ENCODE measurements at regions not wholly inside any gene's neighbourhood (a gene's known extent, or its start where the extent isn't known, plus 50 kb on each side); places are given as distances from the start of the nearest gene placed in this dataset.

GRCh38 chr2:225097035-225097434 lies 54.8 kb upstream of the DOCK10 start:
- no peaks in the 10 kb centered on the region for H3K9me1 ChIP-seq (replicated peaks; ENCODE audit: control insufficient read depth, extremely low read depth, insufficient read depth, low read length)
- TF ChIP-seq POLR2A (IDR thresholded peaks at IDR 0.05; ENCODE audit: low read depth, low read length) (no peak), POLR2AphosphoS5 (IDR thresholded peaks at IDR 0.05; ENCODE audit: insufficient read depth, low read depth, low read length) (no peak), MYC (IDR thresholded peaks at IDR 0.05; ENCODE audit: low read depth, low read length) (no peak), EZH2 (IDR thresholded peaks at IDR 0.05; ENCODE audit: borderline replicate concordance, low read depth, low read length, severe bottlenecking) (no peak), GATA2 (IDR thresholded peaks at IDR 0.05; ENCODE audit: insufficient read depth, insufficient read length, low read depth, low read length) (no peak), CTCF (IDR thresholded peaks at IDR 0.05; ENCODE audit: extremely low read depth in 1 of 2, insufficient read depth in 1 of 2, low read depth in 1 of 2, low read length in 2 of 2) (no peak), FOS (IDR thresholded peaks at IDR 0.05; ENCODE audit: borderline replicate concordance, insufficient read depth, low read length) (no peak), MAX (IDR thresholded peaks at IDR 0.05; ENCODE audit: insufficient read depth, insufficient read length) (no peak), JUN (IDR thresholded peaks at IDR 0.05; ENCODE audit: borderline replicate concordance, insufficient read depth, insufficient read length, low read depth) (no peak)
- H3K36me3 ChIP-seq (ENCODE audit: control insufficient read depth in 2 of 2, extremely low read depth in 1 of 2, insufficient read depth in 2 of 2, low read length in 2 of 2), result no peaks in the 10 kb centered on the region
- FAIRE-seq (no peak), DNase-seq (ENCODE audit: low read depth, low spot score) (no peak)
- H3K4me3 ChIP-seq (replicated peaks in 1 of 3; ENCODE audit: insufficient read depth in 1 of 3, low read depth in 1 of 3, low read length in 3 of 3), result no peak overlapping the region
- no peak overlapping the region for H3K9ac ChIP-seq (replicated peaks; ENCODE audit: extremely low read depth, insufficient read depth, low read length)
- H3K79me2 ChIP-seq (ENCODE audit: control insufficient read depth, insufficient read depth, low read length), result no peaks in the 10 kb centered on the region
- BruUV-seq (replicated peaks), result no TSS peak
- ChIA-PET POLR2A (no interaction called here), CTCF (no interaction called here)
- no peak overlapping the region for H3K27ac ChIP-seq (ENCODE audit: insufficient read depth, low read depth, low read length)
- no peaks in the 10 kb centered on the region for H3K9me3 ChIP-seq (replicated peaks; ENCODE audit: control insufficient read depth, insufficient read depth, low read length)
- H2AFZ ChIP-seq (ENCODE audit: low read depth, low read length), result no peak overlapping the region
- no peaks in the 10 kb centered on the region for H4K20me1 ChIP-seq (replicated peaks; ENCODE audit: control insufficient read depth, extremely low read depth, insufficient read depth, low read length)
- no peak overlapping the region for H3K4me2 ChIP-seq (ENCODE audit: insufficient read depth, low read length)
- no peaks in the 10 kb centered on the region for H3K27me3 ChIP-seq (ENCODE audit: control insufficient read depth in 2 of 2, insufficient read depth in 2 of 2, low read length in 2 of 2)
- H3K4me1 ChIP-seq (ENCODE audit: control insufficient read depth, extremely low read depth, insufficient read depth, low read length), result peaks cover 12% of the 10 kb centered on the region
- dilution Hi-C loops (cut with MboI; ENCODE audit: extremely low pct_ligation_motif_present, low sequenced_read_pairs), result no loop called here
- intact Hi-C loops (cut with micrococcal nuclease), result no loop called here

Measured in endothelial cell of umbilical vein (primary cell).